HFFc6 (cell line): ENCODE measurements at regions not wholly inside any gene's neighbourhood (a gene's known extent, or its start where the extent isn't known, plus 50 kb on each side); places are given as distances from the start of the nearest gene placed in this dataset.

Experiments used
- DNase-seq: peaks from one replicate; pipeline ENCODE4 v3.0.0-alpha.2; 2018
- H3K27ac Mint-ChIP-seq: 2 replicates; pipeline ENCODE4 v1.8.0; 2020; ENCODE audit warnings: mild to moderate bottlenecking, mixed read lengths
- H3K27me3 Mint-ChIP-seq: 2 replicates; pipeline ENCODE4 v1.8.0; 2021; ENCODE audit warnings: mild to moderate bottlenecking, moderate library complexity, mixed read lengths; ENCODE audit not compliant: insufficient read depth
- H3K36me3 Mint-ChIP-seq: 2 replicates; pipeline ENCODE4 v1.8.0; 2021; ENCODE audit warnings: low read depth, mixed read lengths
- H3K4me1 Mint-ChIP-seq: 2 replicates; pipeline ENCODE4 v1.8.0; 2020; ENCODE audit warnings: low read depth, mixed read lengths
- H3K4me3 Mint-ChIP-seq: 2 replicates; pipeline ENCODE4 v1.8.0; 2020; ENCODE audit warnings: mild to moderate bottlenecking, moderate library complexity, mixed read lengths
- H3K9me3 Mint-ChIP-seq: 2 replicates; pipeline ENCODE4 v1.8.0; 2020; ENCODE audit warnings: mild to moderate bottlenecking, mixed read lengths
- CTCF ChIP-seq: fragments of 200-600 bp; sonication (generic); IDR thresholded peaks from 2 replicates; pipeline ENCODE4 v1.5.0; 2021; ENCODE audit warnings: antibody characterized with exemption, mild to moderate bottlenecking

GRCh38 chr12:77572371-77572770 lies 258.3 kb upstream of the NAV3 start:
- H3K27ac Mint-ChIP-seq, result no peak overlapping the region
- no peaks in the 10 kb centered on the region for H3K9me3 Mint-ChIP-seq
- no peak overlapping the region for H3K4me3 Mint-ChIP-seq
- no peaks in the 10 kb centered on the region for H3K27me3 Mint-ChIP-seq
- H3K4me1 Mint-ChIP-seq, result peaks cover 6% of the 10 kb centered on the region
- H3K36me3 Mint-ChIP-seq, result no peaks in the 10 kb centered on the region
- no peak for TF ChIP-seq CTCF
- no peak for DNase-seq

- H3K27me3 Mint-ChIP-seq, result no peaks in the 10 kb centered on the region
- H3K4me3 Mint-ChIP-seq, result no peak overlapping the region
- no peak for TF ChIP-seq CTCF
- no peak for DNase-seq
- no peak overlapping the region for H3K27ac Mint-ChIP-seq
- H3K36me3 Mint-ChIP-seq, result no peaks in the 10 kb centered on the region
- H3K4me1 Mint-ChIP-seq, result no peaks in the 10 kb centered on the region; the same call in 1 of the 2 replicates
- no peaks in the 10 kb centered on the region for H3K9me3 Mint-ChIP-seq
Measured at GRCh38 chr12:77571768-77572167, 258.9 kb upstream of the NAV3 start.

GRCh38 chr12:77571127-77571526 lies 259.6 kb upstream of the NAV3 start:
- no peaks in the 10 kb centered on the region for H3K4me1 Mint-ChIP-seq
- no peak for DNase-seq
- no peaks in the 10 kb centered on the region for H3K36me3 Mint-ChIP-seq
- no peak overlapping the region for H3K4me3 Mint-ChIP-seq
- no peaks in the 10 kb centered on the region for H3K27me3 Mint-ChIP-seq
- no peak overlapping the region for H3K27ac Mint-ChIP-seq
- H3K9me3 Mint-ChIP-seq, result no peaks in the 10 kb centered on the region
- no peak for TF ChIP-seq CTCF

- Mint-ChIP-seq H3K27ac (no peak overlapping the region), H3K9me3 (no peaks in the 10 kb centered on the region), H3K4me3 (no peak overlapping the region), H3K4me1 (no peaks in the 10 kb centered on the region), H3K36me3 (no peaks in the 10 kb centered on the region), H3K27me3 (no peaks in the 10 kb centered on the region; the same call in 1 of the 2 replicates)
- no peak for DNase-seq
- no peak for TF ChIP-seq CTCF
Measured at GRCh38 chr12:77569876-77570275, 260.8 kb upstream of the NAV3 start.

- Mint-ChIP-seq H3K27me3 (no peaks in the 10 kb centered on the region; the same call in 1 of the 2 replicates), H3K36me3 (no peaks in the 10 kb centered on the region), H3K4me1 (no peaks in the 10 kb centered on the region), H3K4me3 (no peak overlapping the region), H3K27ac (no peak overlapping the region), H3K9me3 (no peaks in the 10 kb centered on the region)
- no peak for TF ChIP-seq CTCF
- DNase-seq, result no peak
Measured at GRCh38 chr12:77560714-77561113, 270.0 kb upstream of the NAV3 start.
